SHP77 (cell line): ENCODE measurements at regions not wholly inside any gene's neighbourhood (a gene's known extent, or its start where the extent isn't known, plus 50 kb on each side); places are given as distances from the start of the nearest gene placed in this dataset.
"Not testable (repeated sequence)": the region's sequence is repeated elsewhere in the genome, so short reads cannot be mapped to it uniquely, and the experiment has no call there.

Source experiments
- DNase-seq, 2 experiments: peaks; one replicate each; lab custom pipeline; 2025; lab: John Stamatoyannopoulos, UW

DNA sequence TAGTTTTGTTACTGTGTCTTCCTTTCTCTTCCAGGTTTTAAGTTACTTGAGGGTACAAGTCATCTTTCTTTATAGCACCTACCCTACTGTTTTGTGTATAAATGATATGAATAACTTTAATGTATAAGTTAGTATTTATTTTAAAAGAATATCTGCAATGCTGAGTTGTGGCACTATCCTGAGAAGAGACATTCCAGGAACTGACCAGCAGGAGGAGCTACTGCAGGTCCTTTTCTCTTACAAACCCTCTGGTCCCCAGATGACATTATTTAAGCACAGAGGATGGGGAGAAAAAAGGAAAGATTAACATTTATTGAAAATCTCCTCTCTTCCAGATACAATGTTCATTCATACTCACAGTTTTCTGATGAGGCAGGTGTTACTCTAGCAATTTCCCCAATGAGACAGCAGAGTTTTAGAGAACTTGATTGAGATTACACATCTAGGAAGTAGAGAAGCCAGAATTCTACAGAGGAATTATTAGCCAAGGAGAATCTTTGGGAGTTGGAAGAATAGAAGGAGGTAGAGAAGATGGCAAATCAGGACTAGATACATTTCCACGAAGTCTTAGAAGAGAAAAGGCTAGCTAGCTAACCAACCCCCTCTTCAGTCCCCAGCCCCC lies 541.2 kb upstream of the API5 start:
- peak in 1 of 2 experiments; percentile 15 for DNase-seq

DNA sequence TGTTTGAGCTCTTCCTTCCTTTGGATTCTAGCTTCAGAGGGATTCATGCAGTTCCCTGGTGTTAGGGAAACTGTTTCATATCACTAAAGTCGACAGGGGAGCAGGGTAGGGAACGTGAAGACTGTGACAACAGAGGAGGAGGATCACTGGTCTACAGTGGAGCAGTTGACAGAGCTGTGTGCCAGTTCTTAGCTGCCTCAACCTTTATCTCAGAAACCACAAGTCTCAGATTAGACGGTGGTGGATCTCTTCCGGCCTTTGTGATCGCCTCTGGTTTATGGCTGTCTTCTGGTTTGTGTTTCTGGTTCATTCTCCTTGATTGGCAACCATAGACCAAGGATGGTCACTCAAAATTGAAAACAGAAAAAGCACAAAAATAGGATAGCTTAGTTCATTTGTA lies 538.9 kb upstream of the API5 start:
- no peak for DNase-seq

DNA sequence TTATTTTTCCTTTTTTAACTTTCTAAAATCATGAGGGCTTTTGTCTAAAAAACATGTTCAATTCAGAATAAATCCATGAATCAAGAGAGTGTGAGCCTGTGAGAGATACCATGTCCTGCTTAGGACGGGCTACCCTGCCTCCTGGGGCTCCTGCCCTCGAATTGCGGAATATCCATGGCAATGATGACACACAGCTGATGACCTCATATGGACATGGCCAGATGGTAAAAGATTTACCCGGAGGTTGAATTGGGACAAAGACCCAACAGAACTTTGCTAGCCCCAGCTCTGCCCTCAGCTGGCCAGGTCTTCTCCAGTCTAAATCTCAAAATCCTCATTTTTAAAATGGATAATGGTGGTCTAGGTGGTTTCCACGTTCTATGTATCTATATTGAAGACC lies 538.1 kb upstream of the API5 start:
- DNase-seq: no peak

DNA sequence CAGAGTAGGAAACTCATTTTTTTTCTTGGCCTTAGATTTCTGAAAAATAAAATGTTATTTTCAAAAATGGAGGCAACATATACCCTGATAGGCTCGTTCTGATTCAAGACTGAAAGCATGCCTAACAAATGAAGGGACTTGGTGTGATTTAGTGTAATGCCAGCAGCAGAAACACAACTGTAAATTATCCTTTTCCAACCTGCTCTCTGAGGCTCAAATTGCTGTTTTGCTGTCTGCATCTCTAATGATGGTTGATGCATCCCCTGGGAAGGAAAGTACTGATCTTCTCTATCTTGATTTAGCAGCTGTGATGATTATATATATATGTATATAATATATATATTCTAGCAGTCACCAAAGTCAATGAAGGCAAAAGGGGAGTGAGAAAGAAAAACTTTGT lies 537.2 kb upstream of the API5 start:
- no peak for DNase-seq

DNA sequence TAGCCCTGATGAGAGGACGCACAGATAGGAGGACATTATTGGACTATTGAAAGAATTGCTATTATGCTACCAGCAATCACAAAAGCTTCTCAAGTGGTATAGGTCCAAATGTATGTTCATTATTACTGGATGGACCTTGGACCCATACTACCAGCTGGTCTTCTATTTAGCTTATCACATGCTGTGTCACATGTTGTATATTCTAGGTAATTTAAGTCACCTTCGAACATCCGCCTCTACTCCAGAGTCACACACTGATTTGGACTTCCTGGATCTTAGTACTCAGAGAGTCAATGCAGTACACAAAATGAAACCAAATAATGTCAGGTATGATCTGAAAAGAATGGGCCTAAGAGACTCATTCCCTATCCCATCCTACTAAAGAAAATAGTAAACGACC lies 534.0 kb upstream of the API5 start:
- no peak for DNase-seq

DNA sequence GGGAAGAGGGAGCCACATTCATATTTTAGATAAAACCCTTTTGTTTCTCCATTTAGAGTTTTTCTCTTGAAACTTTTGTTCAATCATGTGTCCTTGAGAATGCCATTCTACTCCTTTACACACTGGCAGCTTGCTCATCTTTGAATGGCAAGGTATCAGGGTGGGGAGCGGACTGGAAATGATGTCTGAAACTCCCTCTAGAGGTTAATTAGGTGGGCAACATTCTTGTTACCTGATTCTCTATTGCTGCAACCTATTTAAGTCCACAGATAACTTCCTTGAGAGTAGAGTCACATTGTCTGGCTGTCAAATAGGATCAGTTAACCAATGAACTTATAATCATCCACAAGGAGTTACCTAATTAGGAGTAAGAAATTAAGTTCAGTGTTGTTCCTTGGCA lies 533.6 kb upstream of the API5 start:
- no peak for DNase-seq

DNA sequence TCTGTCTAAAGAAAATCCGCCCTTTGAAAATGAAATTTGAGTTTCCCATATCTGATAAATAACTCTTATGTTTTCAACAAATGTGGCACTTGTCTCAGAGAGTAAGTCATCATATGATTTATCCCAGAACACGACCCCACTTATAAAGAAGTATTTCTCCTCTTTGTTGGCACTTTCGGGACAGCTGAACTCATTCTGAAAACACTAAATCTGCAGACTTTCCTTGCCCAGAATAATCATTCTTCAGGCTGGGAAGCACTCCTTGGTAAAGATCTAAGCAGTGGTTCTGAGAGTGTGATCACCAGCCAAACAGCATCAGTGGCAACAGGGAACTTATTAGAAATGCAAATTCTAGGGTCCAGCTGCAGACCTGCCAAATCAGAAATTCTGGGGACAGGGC lies 532.2 kb upstream of the API5 start:
- DNase-seq: no peak

DNA sequence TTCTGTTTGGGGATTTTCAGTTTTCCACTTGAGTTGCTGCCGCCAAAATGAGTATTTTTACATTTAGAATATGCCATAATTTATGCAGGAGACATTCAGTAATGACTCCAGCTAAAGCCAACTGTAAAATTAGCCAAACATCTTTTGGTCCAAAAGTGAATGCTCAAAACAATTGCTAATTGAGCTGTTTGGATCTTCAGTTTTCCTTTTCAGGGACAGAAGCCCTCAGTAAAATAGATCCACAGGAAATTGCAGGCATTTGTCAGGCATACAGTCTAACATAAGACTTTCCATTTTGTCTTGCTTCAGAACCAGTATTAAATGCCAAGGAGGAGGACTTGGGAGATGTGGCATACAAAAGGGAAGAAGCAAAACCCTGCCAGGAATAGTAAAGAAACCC lies 524.8 kb upstream of the API5 start:
- no peak for DNase-seq

DNA sequence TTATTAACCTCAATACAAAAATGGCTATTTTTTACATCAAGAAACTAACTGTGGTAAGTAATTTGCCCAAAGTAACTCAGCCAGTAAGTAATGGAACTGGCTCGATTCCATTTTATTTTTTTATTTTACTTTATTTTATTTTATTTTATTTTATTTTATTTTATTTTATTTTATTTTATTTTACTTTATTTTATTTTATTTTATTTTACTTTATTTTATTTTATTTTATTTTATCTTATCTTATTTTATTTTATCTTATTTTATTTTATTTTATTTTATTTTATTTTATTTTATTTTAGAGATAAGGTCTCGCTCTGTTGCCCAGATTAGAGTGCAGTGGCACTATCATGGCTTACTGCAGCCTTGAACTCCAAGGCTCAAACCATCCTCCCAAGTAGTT lies 516.3 kb upstream of the API5 start:
- DNase-seq: not testable (repeated sequence)

DNA sequence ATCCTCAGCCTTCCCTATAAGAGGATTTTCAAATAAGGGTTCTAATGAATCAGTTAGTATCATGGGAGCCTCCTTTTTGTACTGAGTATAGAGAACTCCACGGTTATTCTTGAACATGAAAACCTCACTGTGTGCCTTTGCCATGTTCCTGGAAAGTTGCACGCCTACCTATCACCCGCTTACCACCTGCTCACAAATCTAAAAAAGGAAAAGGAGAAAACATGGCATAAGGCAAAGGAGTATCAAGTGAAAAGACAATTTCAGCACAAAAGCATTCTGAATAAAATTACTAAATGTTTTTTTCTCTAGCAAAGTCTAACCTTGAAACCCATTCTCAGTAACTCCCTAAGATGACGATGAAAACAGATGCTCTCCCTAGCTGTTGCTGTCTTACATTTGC lies 511.8 kb upstream of the API5 start:
- no peak for DNase-seq

DNA sequence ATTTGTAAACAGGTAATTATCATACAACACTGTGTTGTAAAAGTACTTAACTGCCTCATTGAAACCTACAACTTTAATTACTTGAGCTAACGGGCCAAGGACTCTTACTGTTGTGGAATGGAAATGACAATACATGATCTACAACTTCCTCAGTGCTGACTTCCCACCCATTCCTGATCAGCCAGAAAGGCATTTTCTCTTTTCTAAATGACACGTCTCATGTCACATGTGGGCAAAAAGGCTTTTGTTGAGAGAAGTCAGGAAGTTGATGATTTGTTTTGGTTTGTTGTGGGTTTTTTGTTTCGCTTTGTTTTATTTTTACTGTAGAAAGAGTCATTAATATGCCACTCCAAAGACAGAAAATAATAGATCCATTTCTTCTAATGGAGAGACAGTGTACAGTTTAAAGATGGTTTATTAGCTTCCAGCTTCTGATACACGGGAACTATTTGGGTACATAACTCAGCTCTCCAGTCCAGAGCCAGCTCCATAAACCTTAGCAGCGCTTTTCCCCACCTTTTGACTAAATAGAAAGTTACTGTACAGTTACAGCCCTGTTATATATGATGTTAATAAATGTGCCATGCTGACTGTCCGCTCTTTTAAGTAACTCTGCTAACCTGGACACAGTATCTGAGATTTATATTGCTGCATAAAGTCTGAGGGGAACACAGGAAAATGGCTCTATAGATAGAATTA lies 509.4 kb upstream of the API5 start:
- DNase-seq: no peak

DNA sequence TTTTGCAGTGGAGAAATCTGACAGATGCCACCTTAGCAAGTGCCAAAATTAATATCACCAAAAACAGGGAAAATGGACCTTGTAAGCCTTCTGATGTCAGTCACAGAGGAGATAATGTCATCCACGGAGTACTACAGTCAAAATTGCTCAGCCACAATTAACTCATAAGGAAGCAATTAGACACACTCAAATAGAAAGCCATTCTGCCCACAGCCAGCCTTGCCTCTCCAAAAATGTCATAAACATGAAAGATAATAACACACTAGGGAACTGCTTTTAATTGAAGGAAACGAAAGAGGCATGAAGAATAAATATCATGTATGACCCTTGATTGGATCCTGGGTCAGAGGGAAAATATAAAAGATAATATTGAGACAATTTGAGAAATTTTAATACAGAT lies 505.6 kb upstream of the API5 start:
- DNase-seq: no peak

DNA sequence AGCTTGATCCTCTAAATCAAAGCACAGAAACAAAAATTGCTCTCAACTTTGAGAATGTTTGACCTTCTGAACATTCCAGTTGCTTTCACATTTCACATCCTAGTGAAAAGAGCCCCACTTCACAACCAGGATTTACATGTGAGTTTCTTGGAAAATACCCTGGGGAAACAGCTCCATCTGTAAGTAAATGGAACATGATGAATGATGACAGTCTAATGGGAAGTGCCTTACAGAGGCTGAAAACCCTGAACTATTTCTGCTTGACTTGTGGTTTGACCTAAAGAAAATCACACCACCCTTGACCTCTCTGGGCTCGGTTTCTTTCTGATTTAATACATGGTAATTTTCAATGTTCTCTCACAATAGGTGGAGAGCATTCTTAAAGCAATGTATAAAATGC lies 499.4 kb upstream of the API5 start:
- DNase-seq: no peak

DNA sequence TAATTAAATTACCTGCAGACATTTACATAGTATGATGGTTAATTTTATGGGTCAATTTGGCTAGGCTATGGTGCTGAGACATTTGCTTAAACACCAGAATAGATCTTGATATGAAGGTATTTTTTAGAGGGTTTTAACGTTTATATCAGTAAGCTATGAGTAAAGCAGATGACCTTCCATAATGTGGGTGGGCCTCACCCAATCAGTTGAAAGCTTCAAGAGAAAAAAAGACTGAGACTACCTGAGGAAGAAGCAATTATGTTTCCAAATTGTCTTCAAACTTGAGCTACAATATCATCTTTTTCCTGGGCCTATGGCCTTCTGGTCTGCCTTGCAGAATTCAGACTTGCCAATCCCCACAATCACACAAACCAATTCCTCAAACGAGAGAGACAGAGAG lies 498.8 kb upstream of the API5 start:
- DNase-seq: no peak

DNA sequence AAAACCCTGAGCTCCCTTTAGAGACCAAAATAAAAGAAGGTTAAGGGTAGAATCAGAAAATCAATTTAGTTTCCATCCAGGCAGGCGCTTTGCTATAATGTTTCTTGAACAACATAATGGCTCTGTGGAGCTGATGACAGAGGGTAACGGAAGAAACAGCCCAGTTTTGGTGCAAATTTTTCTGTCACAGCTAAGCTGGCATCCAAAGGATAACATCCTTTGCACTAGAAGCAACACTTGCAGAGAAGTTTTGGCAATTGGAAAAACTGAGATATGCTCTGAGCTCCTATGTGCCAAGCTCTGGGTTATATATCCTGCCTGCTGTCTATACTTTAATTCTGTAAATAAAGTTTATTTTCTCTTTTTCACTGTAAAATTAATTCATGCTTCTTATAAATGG lies 495.3 kb upstream of the API5 start:
- no peak for DNase-seq

DNA sequence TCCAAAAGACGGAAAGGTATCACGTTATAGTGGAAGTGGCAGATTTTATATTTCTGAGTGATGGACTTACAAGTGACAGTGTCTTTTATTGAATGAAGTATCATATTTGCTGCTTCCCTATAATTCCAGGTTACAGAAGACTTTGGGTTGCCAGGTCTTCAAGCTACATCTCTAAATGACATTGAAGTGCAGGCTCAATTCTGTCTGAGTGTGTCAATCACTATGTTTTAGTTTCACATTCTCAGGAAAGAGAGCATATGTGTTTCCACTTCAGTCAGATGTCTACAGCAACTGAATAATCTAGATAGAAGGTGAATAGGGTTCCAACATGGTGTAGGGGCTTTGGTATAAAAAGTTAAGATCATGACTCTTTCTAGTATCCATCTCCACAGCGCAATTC lies 492.7 kb upstream of the API5 start:
- no peak for DNase-seq

DNA sequence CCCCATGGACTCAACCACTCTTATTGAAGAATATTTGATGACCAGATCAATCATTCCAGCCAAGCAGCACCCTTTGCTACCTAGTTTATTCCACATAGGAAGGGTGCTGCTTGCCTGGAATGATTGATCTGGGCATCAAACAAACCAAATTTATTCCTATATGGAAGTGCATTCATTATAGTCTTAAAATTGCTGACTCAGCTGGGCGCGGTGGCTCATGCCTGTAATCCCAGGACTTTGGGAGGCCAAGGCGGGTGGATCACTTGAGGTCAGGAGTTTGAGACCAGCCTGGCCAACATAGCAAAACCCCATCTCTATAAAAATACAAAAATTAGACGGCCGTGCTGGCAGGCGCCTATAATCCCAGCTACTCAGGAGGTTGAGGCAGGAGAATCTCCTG lies 489.6 kb upstream of the API5 start:
- not testable (repeated sequence) for DNase-seq

DNA sequence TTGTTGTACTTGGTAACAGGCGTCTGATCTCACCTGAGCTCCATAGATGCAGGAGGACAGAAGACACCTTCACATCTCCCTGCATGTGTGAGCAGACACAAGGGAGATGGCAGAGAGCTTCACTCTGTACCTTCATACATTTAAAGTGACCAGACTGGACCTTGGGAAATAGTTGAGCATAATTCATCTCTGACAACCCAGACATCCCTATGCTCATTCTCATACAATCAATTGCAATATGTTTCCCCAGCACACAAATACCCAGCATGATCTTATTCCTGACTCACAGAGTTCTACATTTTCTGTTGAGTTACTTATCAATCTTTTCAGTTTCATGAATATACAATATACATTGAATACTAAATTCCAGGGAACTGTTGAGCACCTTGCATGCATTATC lies 488.2 kb upstream of the API5 start:
- no peak for DNase-seq

DNA sequence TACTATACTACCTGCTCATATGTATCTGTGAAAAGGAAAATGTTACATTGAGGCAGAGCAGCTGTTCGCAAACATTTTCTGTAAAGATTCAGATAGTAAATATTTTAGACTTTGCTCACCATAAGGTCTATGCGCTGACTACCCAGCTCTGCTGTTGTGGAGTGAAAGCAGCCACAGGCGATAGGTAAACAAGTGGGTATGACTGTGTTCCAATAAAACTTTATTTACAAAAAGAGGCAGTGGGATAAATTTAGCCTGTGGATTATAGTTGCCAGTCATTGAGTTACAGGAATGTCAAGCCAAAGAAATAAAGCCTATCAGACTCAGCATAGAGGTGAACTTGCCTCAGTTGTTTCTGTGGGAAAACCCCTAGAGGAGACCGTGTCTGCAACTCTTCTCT lies 487.7 kb upstream of the API5 start:
- no peak for DNase-seq

DNA sequence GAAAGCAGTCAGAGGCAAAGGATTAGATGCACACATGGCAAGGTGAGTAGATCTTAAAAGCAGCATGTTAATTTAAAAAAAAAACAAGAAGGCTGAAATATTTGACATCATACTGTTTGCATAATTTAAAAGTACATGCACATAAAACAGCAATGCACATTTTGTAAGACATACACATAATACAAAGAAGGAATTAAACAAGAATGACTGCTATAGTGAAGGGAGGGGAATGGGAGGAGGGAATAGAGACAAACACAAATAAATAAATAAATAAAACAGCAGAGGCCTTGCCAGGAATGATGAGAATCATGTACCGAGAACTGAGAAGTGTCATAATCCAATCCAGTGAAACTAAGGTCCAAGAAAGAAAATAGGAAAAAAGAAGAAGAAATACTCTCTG lies 486.2 kb upstream of the API5 start:
- no peak for DNase-seq

DNA sequence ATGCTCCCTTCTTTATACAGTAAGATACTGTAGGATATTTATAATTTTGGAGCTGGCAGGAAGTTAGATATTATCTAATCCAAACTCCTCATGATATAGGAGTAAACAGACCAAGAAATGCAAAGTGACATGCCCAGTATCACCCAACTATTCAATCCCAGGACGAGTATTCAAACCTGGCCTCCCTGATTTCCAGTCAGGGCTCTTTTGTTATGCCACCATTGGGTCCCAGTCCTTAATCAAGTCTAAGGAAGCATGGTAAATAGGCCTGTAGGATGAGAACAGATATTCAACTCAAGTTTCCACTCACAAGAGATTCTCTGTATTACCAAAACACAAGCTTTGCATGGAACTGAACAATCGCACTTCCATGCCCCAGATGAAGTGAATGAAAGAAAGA lies 484.0 kb upstream of the API5 start:
- no peak for DNase-seq

DNA sequence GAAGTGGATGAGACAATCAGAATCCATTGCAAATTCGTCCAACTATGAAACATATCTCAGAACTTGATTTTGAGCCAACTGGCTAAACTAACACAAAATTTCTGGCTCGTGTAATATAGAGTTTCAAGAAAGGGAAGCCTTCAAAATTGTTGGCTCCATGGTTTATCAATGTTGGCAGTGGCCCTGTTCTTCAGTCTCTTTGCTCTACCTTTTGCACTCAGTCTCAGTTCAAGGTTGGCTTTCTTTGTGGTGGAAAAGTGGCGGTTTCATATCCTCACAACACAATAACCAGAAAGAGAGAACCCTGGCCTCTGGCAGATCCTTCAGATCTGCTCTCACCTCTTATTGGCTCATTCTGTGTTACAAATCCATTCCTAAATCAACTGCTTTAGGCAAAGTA lies 473.8 kb upstream of the API5 start:
- no peak for DNase-seq

DNA sequence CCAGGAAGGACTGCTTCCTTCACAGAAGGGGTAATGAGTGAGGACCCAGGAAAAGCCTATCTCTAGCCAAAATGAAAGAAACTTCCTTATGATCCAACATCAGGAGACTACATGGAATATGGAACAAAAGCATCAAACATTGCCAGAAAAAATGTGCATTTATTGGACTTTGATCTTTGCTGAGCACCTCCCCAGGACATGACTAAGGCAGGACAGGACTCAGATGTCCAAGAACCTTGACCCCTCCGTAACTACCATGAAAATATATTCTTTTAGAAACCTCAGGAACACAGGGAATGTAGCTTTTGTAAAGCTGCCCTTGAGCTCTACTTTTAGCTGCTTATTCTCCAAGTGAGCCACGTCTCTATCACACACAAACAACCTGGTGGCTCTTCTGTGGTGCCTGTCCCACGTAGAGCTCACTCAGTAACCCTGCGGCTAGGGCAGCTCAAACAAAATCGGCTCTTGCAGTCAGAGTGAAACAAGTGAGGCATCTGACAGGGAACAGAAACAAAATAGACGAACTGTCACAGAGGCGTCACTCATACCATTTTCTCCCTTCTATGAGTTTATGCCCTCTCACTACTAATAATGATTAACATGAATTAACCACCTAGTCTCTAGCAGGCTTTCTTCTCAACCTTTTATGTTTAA lies 471.5 kb upstream of the API5 start:
- DNase-seq: no peak

DNA sequence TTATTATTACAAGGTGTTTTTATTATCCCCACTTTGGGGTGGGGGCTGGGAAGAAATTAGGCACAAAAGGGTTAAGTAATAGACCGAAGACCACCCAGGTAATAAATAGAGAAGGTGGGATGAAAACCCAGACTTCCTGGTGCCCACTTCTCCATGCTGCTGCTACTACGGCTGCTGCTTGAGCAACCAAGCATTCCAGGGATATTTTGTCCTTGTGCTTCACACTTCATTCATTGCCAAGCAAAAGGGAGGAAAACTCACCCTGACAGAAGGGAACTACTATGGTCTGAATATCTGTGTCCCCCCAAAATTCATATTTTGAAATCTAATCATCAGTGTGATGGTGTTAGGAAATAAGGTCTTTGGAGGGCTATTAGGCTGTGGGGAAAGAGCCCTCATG lies 470.9 kb upstream of the API5 start:
- no peak for DNase-seq
